HEK293 (cell line): ENCODE measurements at regions not wholly inside any gene's neighbourhood (a gene's known extent, or its start where the extent isn't known, plus 50 kb on each side); places are given as distances from the start of the nearest gene placed in this dataset.

Experiments used
- CTCF ChIA-PET: fragments of 350-600 bp; formaldehyde crosslinking; extraction: SDS; loops from one replicate; lab custom pipeline; 2021; ENCODE audit warnings: antibody characterized with exemption; lab: Yijun Ruan, JAX
- POLR2A ChIA-PET: fragments of 300-600 bp; formaldehyde crosslinking; extraction: SDS; loops from one replicate; lab custom pipeline; 2020; ENCODE audit warnings: antibody characterized with exemption, inconsistent platforms; lab: Yijun Ruan, JAX
- H3K27ac ChIP-seq: fragments of 200-500 bp; sonication (Bioruptor generic); 2 replicates; pipeline ENCODE4 v1.5.1; 2014; ENCODE audit warnings: low read depth, low read length, control low read depth, inconsistent platforms; ENCODE audit errors: extremely low read depth
- H3K36me3 ChIP-seq, 2 experiments: fragments of 200-500 bp in 1 of 2; sonication (Bioruptor generic) in 1 of 2; 1 replicate in 1 of 2; 2 replicates in 1 of 2; pipeline ENCODE4 v1.5.1; 2014 to 2017; ENCODE audit warnings: inconsistent platforms in 2 of 2, low read length in 2 of 2; ENCODE audit not compliant: control insufficient read depth in 2 of 2, insufficient read depth in 1 of 2
- H3K4me1 ChIP-seq: fragments of 200-500 bp; sonication (Bioruptor generic); 2 replicates; pipeline ENCODE4 v1.5.1; 2014; ENCODE audit warnings: mild to moderate bottlenecking, low read length, inconsistent platforms; ENCODE audit not compliant: control insufficient read depth, insufficient read depth
- H3K4me3 ChIP-seq: 2 replicates; pipeline ENCODE4 v1.5.1; 2011; ENCODE audit warnings: low read depth, mild to moderate bottlenecking, control low read depth, low read length, moderate library complexity
- H3K9me3 ChIP-seq: fragments of 200-500 bp; sonication (Bioruptor generic); 2 replicates; pipeline ENCODE4 v1.5.1; 2014; ENCODE audit warnings: low read depth, low read length, inconsistent platforms; ENCODE audit not compliant: control insufficient read depth, insufficient read depth
- AEBP2 ChIP-seq: fragments of 450-650 bp; formaldehyde crosslinking; IDR thresholded peaks from 2 replicates; pipeline ENCODE4 v1.5.1; 2016; ENCODE audit warnings: missing biosample characterization, missing genetic modification characterization, borderline replicate concordance
- BCL11B ChIP-seq: fragments of 450-650 bp; formaldehyde crosslinking; IDR thresholded peaks from 2 replicates; pipeline ENCODE4 v1.5.1; 2016; ENCODE audit warnings: low read depth, missing biosample characterization, missing genetic modification characterization
- RBAK ChIP-seq: fragments of 450-650 bp; formaldehyde crosslinking; IDR thresholded peaks from 2 replicates; pipeline ENCODE4 v1.5.1; 2016; ENCODE audit warnings: missing biosample characterization, missing genetic modification characterization
- REST ChIP-seq: fragments of 450-650 bp; formaldehyde crosslinking; IDR thresholded peaks from 2 replicates; pipeline ENCODE4 v1.5.1; 2016; ENCODE audit warnings: missing biosample characterization, missing genetic modification characterization
- SALL2 ChIP-seq: fragments of 450-650 bp; formaldehyde crosslinking; IDR thresholded peaks from 2 replicates; pipeline ENCODE4 v1.5.0; 2017; ENCODE audit warnings: missing biosample characterization, mild to moderate bottlenecking, missing genetic modification characterization, borderline replicate concordance
- SCRT2 ChIP-seq: fragments of 450-650 bp; formaldehyde crosslinking; IDR thresholded peaks from 2 replicates; pipeline ENCODE4 v1.5.1; 2016; ENCODE audit warnings: missing biosample characterization, missing genetic modification characterization
- ZBTB26 ChIP-seq: fragments of 450-650 bp; formaldehyde crosslinking; optimal IDR thresholded peaks from 2 replicates; pipeline ENCODE3; 2016; ENCODE audit warnings: missing biosample characterization, mild to moderate bottlenecking, missing genetic modification characterization
- ZNF155 ChIP-seq: fragments of 450-650 bp; formaldehyde crosslinking; IDR thresholded peaks from 2 replicates; pipeline ENCODE4 v1.5.1; 2016; ENCODE audit warnings: missing biosample characterization, missing genetic modification characterization
- ZNF174 ChIP-seq: fragments of 450-650 bp; formaldehyde crosslinking; IDR thresholded peaks from 2 replicates; pipeline ENCODE4 v1.5.0; 2017; ENCODE audit warnings: missing biosample characterization, mild to moderate bottlenecking, missing genetic modification characterization
- ZNF248 ChIP-seq: fragments of 450-650 bp; formaldehyde crosslinking; IDR thresholded peaks from 2 replicates; pipeline ENCODE4 v1.5.1; 2017; ENCODE audit warnings: missing biosample characterization, missing genetic modification characterization
- ZNF302 ChIP-seq: fragments of 450-650 bp; formaldehyde crosslinking; IDR thresholded peaks from 2 replicates; pipeline ENCODE4 v1.5.1; 2016; ENCODE audit warnings: missing biosample characterization, missing genetic modification characterization, low read depth
- ZNF350 ChIP-seq: fragments of 450-650 bp; formaldehyde crosslinking; IDR thresholded peaks from 2 replicates; pipeline ENCODE4 v1.5.0; 2017; ENCODE audit warnings: missing biosample characterization, mild to moderate bottlenecking, missing genetic modification characterization
- ZNF391 ChIP-seq: fragments of 450-650 bp; formaldehyde crosslinking; IDR thresholded peaks from 2 replicates; pipeline ENCODE4 v1.5.1; 2016; ENCODE audit warnings: low read depth, missing biosample characterization, missing genetic modification characterization, borderline replicate concordance
- ZNF416 ChIP-seq: fragments of 450-650 bp; formaldehyde crosslinking; IDR thresholded peaks from 2 replicates; pipeline ENCODE4 v1.5.1; 2016; ENCODE audit warnings: missing biosample characterization, missing genetic modification characterization
- ZNF530 ChIP-seq: fragments of 450-650 bp; formaldehyde crosslinking; IDR thresholded peaks from 2 replicates; pipeline ENCODE4 v1.5.1; 2016; ENCODE audit warnings: low read depth, missing biosample characterization, missing genetic modification characterization
- ZNF558 ChIP-seq: fragments of 450-650 bp; formaldehyde crosslinking; IDR thresholded peaks from 2 replicates; pipeline ENCODE4 v1.5.1; 2016; ENCODE audit warnings: missing biosample characterization, missing genetic modification characterization
- ZNF623 ChIP-seq: fragments of 450-650 bp; formaldehyde crosslinking; IDR thresholded peaks from 2 replicates; pipeline ENCODE4 v1.5.1; 2016; ENCODE audit warnings: missing biosample characterization, missing genetic modification characterization
- ZNF692 ChIP-seq: fragments of 450-650 bp; formaldehyde crosslinking; IDR thresholded peaks from 2 replicates; pipeline ENCODE4 v1.5.1; 2016; ENCODE audit warnings: missing biosample characterization, missing genetic modification characterization
- ZNF704 ChIP-seq: fragments of 450-650 bp; formaldehyde crosslinking; IDR thresholded peaks from 2 replicates; pipeline ENCODE4 v1.5.1; 2016; ENCODE audit warnings: missing biosample characterization, missing genetic modification characterization
- ZNF791 ChIP-seq: fragments of 450-650 bp; formaldehyde crosslinking; IDR thresholded peaks from 2 replicates; pipeline ENCODE4 v1.5.1; 2016; ENCODE audit warnings: missing biosample characterization, missing genetic modification characterization

- Histone ChIP-seq H3K36me3 (no peaks in the 10 kb centered on the region), H3K9me3 (no peaks in the 10 kb centered on the region), H3K27ac (no peak overlapping the region), H3K4me3 (no peak overlapping the region), H3K4me1 (no peaks in the 10 kb centered on the region)
- CTCF ChIA-PET = no interaction called here
- POLR2A ChIA-PET = no interaction called here
- TF ChIP-seq ZNF704 (tag by site-specific recombination) (no peak), ZNF623 (no peak), RBAK (tag by site-specific recombination) (no peak), ZNF558 (no peak), BCL11B (tag by site-specific recombination) (no peak), ZNF350 (no peak), ZNF248 (tag by site-specific recombination) (no peak), ZNF530 (tag by site-specific recombination) (no peak), ZNF416 (tag by site-specific recombination) (no peak), ZNF174 (tag by site-specific recombination) (no peak), ZNF692 (tag by site-specific recombination) (no peak), AEBP2 (tag by site-specific recombination) (no peak), REST (no peak), ZNF155 (tag by site-specific recombination) (no peak), ZNF791 (no peak), ZNF302 (tag by site-specific recombination) (no peak), SCRT2 (no peak), ZNF391 (tag by site-specific recombination) (no peak), SALL2 (tag by site-specific recombination) (no peak), ZBTB26 (tag by site-specific recombination) (no peak)
Observed at GRCh38 chr7:22932896-22933295, 81.0 kb downstream of the HYCC1 start.
